Endodermal cell (in vitro differentiated cells): ENCODE measurements at regions not wholly inside any gene's neighbourhood (a gene's known extent, or its start where the extent isn't known, plus 50 kb on each side); places are given as distances from the start of the nearest gene placed in this dataset.
A peak's percentile ranks its signal among the peaks of the same experiment; 100 is the strongest.
"Not testable (repeated sequence)": the region's sequence is repeated elsewhere in the genome, so short reads cannot be mapped to it uniquely, and the experiment has no call there.

Experiments used
- DNase-seq: peaks from one replicate; pipeline ENCODE4 v3.0.0-alpha.2; 2017
- H3K27ac ChIP-seq: 2 replicates; pipeline ENCODE4 v1.5.1; 2013; ENCODE audit warnings: mild to moderate bottlenecking, low read depth, low read length, moderate library complexity
- H3K27me3 ChIP-seq: 2 replicates; pipeline ENCODE4 v1.6.1; 2013; ENCODE audit warnings: mild to moderate bottlenecking, low read length, moderate library complexity; ENCODE audit not compliant: insufficient read depth, control insufficient read depth, poor library complexity, severe bottlenecking
- H3K36me3 ChIP-seq: 2 replicates; pipeline ENCODE4 v1.7.0; 2013; ENCODE audit warnings: mild to moderate bottlenecking, low read length, moderate library complexity; ENCODE audit not compliant: control insufficient read depth, insufficient read depth
- H3K4me1 ChIP-seq: one replicate; pipeline ENCODE4 v1.7.0; 2013; ENCODE audit warnings: low read length; ENCODE audit not compliant: control insufficient read depth, insufficient read depth
- H3K4me3 ChIP-seq: 2 replicates; pipeline ENCODE4 v1.5.1; 2013; ENCODE audit warnings: mild to moderate bottlenecking, low read length, moderate library complexity
- H3K9ac ChIP-seq: 2 replicates; pipeline ENCODE4 v1.6.1; 2013; ENCODE audit warnings: mild to moderate bottlenecking, low read length, moderate library complexity; ENCODE audit not compliant: poor library complexity, severe bottlenecking; ENCODE audit errors: extremely low read depth
- H3K9me3 ChIP-seq: 2 replicates; pipeline ENCODE4 v1.6.1; 2013; ENCODE audit warnings: mild to moderate bottlenecking, low read length, moderate library complexity; ENCODE audit not compliant: control insufficient read depth
- H3K27ac Mint-ChIP-seq: 2 replicates; pipeline ENCODE4 v1.8.0; 2020; ENCODE audit warnings: mixed read lengths
- H3K27me3 Mint-ChIP-seq: 2 replicates; pipeline ENCODE4 v1.8.0; 2021; ENCODE audit warnings: mild to moderate bottlenecking, mixed read lengths; ENCODE audit not compliant: insufficient read depth
- H3K36me3 Mint-ChIP-seq: 2 replicates; pipeline ENCODE4 v1.8.0; 2020; ENCODE audit warnings: low read depth, mixed read lengths
- H3K4me1 Mint-ChIP-seq: 2 replicates; pipeline ENCODE4 v1.8.0; 2020; ENCODE audit warnings: mixed read lengths
- H3K4me3 Mint-ChIP-seq: 2 replicates; pipeline ENCODE4 v1.8.0; 2020; ENCODE audit warnings: mild to moderate bottlenecking, moderate library complexity, mixed read lengths
- H3K9me3 Mint-ChIP-seq: 2 replicates; pipeline ENCODE4 v1.8.0; 2020; ENCODE audit warnings: mild to moderate bottlenecking, mixed read lengths
- WGBS, 2 experiments: methylation state at CpG; one replicate each; pipeline versions ENCODE4 v1.1.5 to v1.1.7; 2013; ENCODE audit warnings: missing lambda C conversion rate in 2 of 2, mixed read lengths in 1 of 2; ENCODE audit not compliant: insufficient coverage in 1 of 2, insufficient read length in 1 of 2; 5-methylcytosine and 5-hydroxymethylcytosine counted together

DNA sequence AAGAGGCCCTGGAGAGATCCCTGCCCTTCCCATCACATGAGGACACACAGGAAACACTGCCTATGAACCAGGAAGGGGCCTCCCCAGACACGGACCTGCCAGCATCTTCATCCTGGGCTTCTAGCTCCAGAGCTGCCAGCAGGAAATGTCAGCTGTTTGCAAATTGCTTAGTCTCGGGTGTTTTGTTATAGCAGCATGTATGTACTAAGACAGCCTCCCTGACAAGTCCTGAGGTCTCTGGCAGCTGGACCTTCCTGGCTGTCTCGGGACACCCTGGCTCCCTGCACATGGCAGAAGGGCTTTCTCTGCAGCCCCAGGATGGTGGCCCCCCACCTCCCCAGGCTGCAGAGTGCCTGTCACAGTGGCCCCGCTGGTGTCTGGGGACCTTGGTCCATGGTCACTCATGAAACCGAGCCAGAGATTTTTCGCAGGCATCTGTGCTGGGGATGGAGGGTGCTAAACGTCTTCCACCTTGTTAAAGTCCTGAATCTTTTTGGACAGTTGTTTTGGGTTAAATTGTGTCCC lies 153.4 kb downstream of the NPIPB11 start:
- WGBS, 2 experiments, result 94 to 100% methylated on average over 3 to 7 of the region's 7 CpGs
- not testable (repeated sequence) for H3K9me3 ChIP-seq, H3K4me3 Mint-ChIP-seq, H3K36me3 Mint-ChIP-seq, H3K27ac Mint-ChIP-seq, H3K9me3 Mint-ChIP-seq, H3K36me3 ChIP-seq, H3K4me1 ChIP-seq, H3K4me3 ChIP-seq, H3K27ac ChIP-seq, H3K9ac ChIP-seq, H3K27me3 Mint-ChIP-seq, H3K27me3 ChIP-seq
- H3K4me1 Mint-ChIP-seq, result peaks cover 16% of the 10 kb centered on the region
- DNase-seq, result peak; percentile 39

DNA sequence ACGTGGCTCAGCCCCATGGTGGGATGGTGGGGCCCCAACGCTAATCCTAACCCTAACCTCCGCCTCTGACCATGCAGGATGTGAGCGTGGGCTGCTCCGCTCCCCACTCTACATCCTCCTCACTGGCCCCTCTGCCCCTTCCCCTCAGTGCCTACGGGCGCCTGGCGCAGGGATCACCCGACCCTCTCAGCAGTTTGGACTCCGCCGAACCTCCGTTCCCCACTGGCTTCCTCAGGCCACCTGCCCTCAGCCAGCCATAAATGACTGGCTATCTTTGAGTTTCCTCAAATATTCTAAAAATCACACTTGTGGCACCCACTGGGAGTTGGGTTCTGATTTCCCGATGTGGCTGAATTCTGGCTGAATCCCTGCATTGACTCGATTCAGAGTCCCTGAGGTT lies 154.2 kb downstream of the NPIPB11 start:
- not testable (repeated sequence) for H3K9me3 Mint-ChIP-seq, H3K9me3 ChIP-seq, H3K27ac ChIP-seq, H3K36me3 ChIP-seq, H3K27ac Mint-ChIP-seq, H3K27me3 ChIP-seq, H3K27me3 Mint-ChIP-seq, H3K4me1 ChIP-seq, H3K4me3 ChIP-seq, H3K4me3 Mint-ChIP-seq, H3K36me3 Mint-ChIP-seq, H3K9ac ChIP-seq
- peak; percentile 30 for DNase-seq
- WGBS, 2 experiments, result 90 to 92% methylated on average over 12 to 13 of the region's 14 CpGs
- peaks cover 16% of the 10 kb centered on the region for H3K4me1 Mint-ChIP-seq

DNA sequence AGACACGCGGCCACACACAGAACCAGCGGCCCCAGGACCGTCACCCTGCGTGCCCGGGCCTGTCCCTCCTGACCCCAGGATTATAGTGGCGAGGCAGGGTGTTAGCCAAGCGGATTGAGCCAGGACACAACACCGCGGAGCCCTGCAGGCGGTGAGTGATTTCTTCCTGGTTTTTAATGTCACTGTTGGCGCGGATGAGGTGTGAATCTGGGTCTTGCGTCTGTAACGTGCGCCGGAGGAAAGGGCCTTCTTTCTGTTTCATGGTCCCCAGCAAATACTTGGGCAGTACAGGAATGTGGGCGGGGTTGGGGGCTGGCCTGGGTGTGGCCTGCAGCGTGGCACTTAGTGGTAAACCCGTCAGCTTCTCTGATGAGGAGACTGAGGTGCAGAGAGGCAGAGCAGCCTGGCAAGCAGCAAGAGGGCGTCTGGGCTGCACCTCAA lies 154.9 kb downstream of the NPIPB11 start:
- not testable (repeated sequence) for H3K27ac ChIP-seq, H3K27me3 Mint-ChIP-seq, H3K36me3 ChIP-seq, H3K9me3 ChIP-seq, H3K4me1 ChIP-seq, H3K9ac ChIP-seq, H3K36me3 Mint-ChIP-seq, H3K4me3 Mint-ChIP-seq, H3K4me3 ChIP-seq, H3K27me3 ChIP-seq
- Mint-ChIP-seq H3K9me3 (peaks cover 10% of the 10 kb centered on the region), H3K4me1 (peaks cover 16% of the 10 kb centered on the region), H3K27ac (peak overlapping the region; percentile 18)
- DNase-seq, result peak; percentile 81
- 83 to 87% methylated on average over 10 to 21 of the region's 21 CpGs for WGBS, 2 experiments

DNA sequence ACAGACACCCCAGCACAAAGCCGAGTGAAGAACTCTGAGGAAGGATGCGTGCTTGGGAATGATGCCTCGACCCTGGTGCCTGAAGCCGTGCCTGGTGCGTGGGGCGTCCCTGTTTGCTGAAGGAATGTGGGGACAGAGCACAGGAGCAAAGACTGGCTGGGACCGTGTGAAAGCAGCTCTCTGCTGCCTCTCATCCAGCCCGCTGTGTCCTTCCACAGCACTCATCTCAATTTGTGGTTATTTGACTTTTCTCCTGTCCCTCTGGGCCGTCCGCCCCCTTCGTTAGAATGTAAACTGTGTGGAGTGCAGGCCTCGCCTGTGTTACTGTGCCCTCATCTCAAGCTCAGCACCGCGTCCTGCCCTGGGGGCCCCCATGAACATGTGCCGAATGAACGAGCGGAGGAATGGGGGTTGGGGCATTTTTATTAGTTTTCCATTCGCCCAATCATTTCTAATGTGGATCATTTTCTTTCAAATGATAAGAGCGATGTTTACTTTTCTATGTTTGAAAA lies 155.5 kb downstream of the NPIPB11 start:
- H3K27ac Mint-ChIP-seq, result not testable (repeated sequence)

DNA sequence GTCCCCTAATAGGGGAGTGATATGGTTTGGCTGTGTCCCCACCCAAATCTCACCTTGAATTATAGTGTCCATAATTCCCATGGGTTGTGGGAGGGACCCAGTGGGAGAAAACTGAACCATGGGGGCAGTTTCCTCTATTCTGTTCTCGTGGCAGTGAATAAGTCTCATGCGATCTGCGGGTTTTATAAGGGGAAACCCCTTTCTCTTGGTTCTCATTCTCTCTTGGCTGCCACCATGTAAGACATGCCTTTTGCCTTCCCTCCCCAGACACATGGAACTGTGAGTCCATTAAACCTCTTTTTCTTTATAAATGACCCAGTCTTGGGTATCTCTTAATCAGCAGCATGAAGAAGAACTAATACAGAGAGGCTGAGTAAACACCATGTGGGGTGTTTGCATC lies 156.0 kb downstream of the NPIPB11 start:
- Mint-ChIP-seq H3K9me3 (peaks cover 18% of the 10 kb centered on the region), H3K4me1 (peaks cover 12% of the 10 kb centered on the region)
- not testable (repeated sequence) for H3K36me3 ChIP-seq, H3K9ac ChIP-seq, H3K27me3 ChIP-seq, H3K4me1 ChIP-seq, H3K4me3 ChIP-seq, H3K27ac Mint-ChIP-seq, H3K4me3 Mint-ChIP-seq, DNase-seq, H3K27ac ChIP-seq, H3K36me3 Mint-ChIP-seq, H3K9me3 ChIP-seq, H3K27me3 Mint-ChIP-seq
- 94 to 98% methylated on average over 3 of the region's 3 CpGs for WGBS, 2 experiments

More for the DNA sequence above, 155.5 kb downstream of the NPIPB11 start:
- not testable (repeated sequence) for H3K9ac ChIP-seq, H3K4me3 ChIP-seq, H3K27ac ChIP-seq, H3K27me3 ChIP-seq, H3K36me3 ChIP-seq, H3K27me3 Mint-ChIP-seq, DNase-seq, H3K4me1 ChIP-seq, H3K4me3 Mint-ChIP-seq, H3K9me3 ChIP-seq, H3K36me3 Mint-ChIP-seq
- H3K9me3 Mint-ChIP-seq, result peaks cover 14% of the 10 kb centered on the region
- H3K4me1 Mint-ChIP-seq, result peaks cover 14% of the 10 kb centered on the region
- 88 to 92% methylated on average over 8 to 13 of the region's 19 CpGs for WGBS, 2 experiments

DNA sequence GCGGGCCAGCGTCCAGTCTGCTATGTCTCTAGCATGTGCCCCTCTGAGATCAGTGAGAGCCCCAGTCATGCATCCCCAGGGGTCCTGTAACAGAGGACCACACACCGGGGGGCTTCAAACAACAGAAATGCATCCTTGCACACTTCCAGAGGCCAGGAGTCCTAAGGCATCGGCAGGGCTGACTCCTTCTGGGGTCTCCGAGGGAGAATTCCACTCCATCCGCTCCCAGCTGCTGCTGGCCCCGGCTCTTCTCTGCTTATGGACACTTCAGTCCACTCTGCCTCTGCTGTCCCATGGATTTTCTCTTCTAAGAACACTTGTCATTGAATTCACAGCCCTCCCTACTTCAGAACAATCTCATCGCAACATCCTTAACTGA lies 157.6 kb downstream of the NPIPB11 start:
- not testable (repeated sequence) for H3K27ac Mint-ChIP-seq, H3K4me3 ChIP-seq, H3K27me3 Mint-ChIP-seq

DNA sequence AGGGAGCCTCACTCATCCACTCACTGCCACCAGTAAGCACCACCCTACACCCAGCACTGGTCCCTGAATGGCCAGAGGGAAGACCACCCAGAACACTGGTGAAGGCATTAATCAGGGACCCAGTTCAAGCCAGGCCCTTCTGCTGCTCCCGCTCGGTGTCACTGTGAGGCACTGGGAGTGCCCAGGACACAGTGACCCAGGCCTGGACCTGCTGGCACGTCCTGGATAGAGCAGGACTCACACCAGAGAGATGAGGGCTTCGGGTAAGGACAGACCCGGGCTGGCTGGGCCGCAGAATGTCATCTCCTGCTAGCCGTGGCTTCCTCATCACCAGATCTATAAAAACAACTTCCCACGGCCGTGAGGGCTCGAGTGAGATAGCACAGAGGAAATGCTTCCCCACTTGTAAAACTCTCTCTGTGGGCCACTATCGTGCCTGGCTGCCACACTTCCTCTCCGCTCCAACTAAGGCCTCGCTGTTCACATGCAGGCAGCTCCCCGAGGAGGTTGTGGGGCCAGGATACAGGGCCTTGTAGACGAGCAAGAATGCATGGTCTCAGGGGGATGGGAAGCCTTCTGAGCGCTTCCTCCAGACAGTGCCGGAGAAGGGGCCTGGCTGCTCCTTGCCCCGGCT lies 158.1 kb downstream of the NPIPB11 start:
- H3K27ac ChIP-seq, H3K36me3 Mint-ChIP-seq, H3K27ac Mint-ChIP-seq, H3K4me1 Mint-ChIP-seq, H3K9ac ChIP-seq, DNase-seq, H3K4me1 ChIP-seq, H3K27me3 Mint-ChIP-seq, H3K27me3 ChIP-seq, H3K4me3 Mint-ChIP-seq, H3K36me3 ChIP-seq, H3K4me3 ChIP-seq, H3K9me3 ChIP-seq: not testable (repeated sequence)
- 93% methylated on average over 6 to 16 of the region's 18 CpGs for WGBS, 2 experiments
- H3K9me3 Mint-ChIP-seq, result peaks cover 20% of the 10 kb centered on the region

More for the DNA sequence above, 157.6 kb downstream of the NPIPB11 start:
- not testable (repeated sequence) for H3K36me3 Mint-ChIP-seq, H3K9ac ChIP-seq, H3K4me1 Mint-ChIP-seq, H3K36me3 ChIP-seq, H3K9me3 ChIP-seq, H3K4me3 Mint-ChIP-seq, H3K27ac ChIP-seq, H3K27me3 ChIP-seq, DNase-seq, H3K4me1 ChIP-seq
- WGBS, 2 experiments, result 87 to 93% methylated on average over 7 to 8 of the region's 8 CpGs
- peaks cover 20% of the 10 kb centered on the region for H3K9me3 Mint-ChIP-seq
